Kidney epithelial cell (primary cell): ENCODE measurements at regions not wholly inside any gene's neighbourhood (a gene's known extent, or its start where the extent isn't known, plus 50 kb on each side); places are given as distances from the start of the nearest gene placed in this dataset.
"Not testable (repeated sequence)": the region's sequence is repeated elsewhere in the genome, so short reads cannot be mapped to it uniquely, and the experiment has no call there.

Source experiments
- DNase-seq: peaks from one replicate; pipeline ENCODE4 v3.0.0-alpha.2; 2010; ENCODE audit warnings: low read depth
- H3K27me3 ChIP-seq: 2 replicates; pipeline ENCODE4 v1.6.0; 2011; ENCODE audit warnings: low read length; ENCODE audit not compliant: control insufficient read depth, insufficient read depth
- H3K36me3 ChIP-seq: 2 replicates; pipeline ENCODE4 v1.5.1; 2011; ENCODE audit warnings: low read length; ENCODE audit not compliant: control insufficient read depth, insufficient read depth
- H3K4me3 ChIP-seq: 2 replicates; pipeline ENCODE4 v1.5.1; 2011; ENCODE audit warnings: low read depth, mild to moderate bottlenecking, control low read depth, low read length
- CTCF ChIP-seq: IDR thresholded peaks from 2 replicates; pipeline ENCODE4 v1.5.1; 2011; ENCODE audit warnings: mild to moderate bottlenecking, moderate library complexity, low read length, control low read depth, inconsistent platforms; ENCODE audit not compliant: insufficient read depth, poor library complexity, severe bottlenecking

DNA sequence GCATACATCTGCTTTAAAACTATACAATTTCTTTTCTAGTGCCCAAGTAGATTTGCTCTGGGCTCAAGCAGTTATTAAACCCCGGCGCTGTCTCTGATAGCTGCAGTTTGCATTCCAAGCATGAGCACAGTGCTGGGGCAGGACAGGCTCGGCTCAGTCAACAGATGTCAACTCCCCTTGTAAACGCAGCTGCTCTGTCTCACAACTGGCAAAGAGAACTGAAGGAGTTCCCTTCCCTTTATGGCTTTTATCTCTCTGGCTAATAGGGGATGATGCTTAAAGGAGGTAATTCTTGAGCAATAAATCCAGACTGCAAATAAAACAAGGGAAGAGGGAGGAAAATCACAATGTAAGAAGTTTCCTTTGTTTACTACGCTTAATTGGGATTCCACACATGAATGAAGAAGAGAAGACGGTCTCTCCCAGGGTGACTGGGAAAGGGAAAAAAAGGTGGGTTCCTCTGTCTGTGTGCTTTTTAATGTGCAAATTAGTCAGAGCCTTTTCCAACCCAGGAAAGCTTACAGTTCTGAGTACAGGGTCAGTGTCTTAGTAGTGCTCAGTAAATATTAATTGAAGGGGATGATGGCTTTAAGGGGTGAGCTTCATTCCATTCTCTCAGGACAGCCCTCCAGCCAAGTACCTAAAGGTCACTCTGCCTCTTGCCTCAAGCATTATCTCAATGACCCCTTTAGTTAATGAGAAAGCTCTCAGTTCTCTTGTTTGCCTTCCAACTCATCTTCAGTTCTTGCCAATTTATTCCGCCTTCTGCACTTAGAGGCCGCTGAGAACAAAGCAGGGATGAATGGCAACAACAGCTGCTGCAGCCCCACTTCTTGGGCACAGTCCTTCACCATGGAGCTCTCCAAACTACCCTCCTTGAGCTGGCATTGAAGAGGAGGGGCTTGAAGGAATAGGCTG is 155.7 kb upstream of the JADE1 start:
- no peak for TF ChIP-seq CTCF
- Histone ChIP-seq H3K27me3 (no peaks in the 10 kb centered on the region), H3K36me3 (no peaks in the 10 kb centered on the region), H3K4me3 (no peak overlapping the region)
- no peak for DNase-seq

GRCh38 chr4:128649575-128650205 is 159.8 kb upstream of the JADE1 start:
- Histone ChIP-seq H3K36me3 (no peaks in the 10 kb centered on the region), H3K27me3 (no peaks in the 10 kb centered on the region), H3K4me3 (no peak overlapping the region)
- peak; percentile 12 for DNase-seq
- TF ChIP-seq CTCF = no peak

- no peaks in the 10 kb centered on the region for H3K36me3 ChIP-seq
- no peaks in the 10 kb centered on the region for H3K27me3 ChIP-seq
- DNase-seq = no peak
- no peak overlapping the region for H3K4me3 ChIP-seq
- TF ChIP-seq CTCF = no peak
Measured at GRCh38 chr4:128649161-128649560, 160.3 kb upstream of the JADE1 start.

GRCh38 chr4:128648021-128648420 is 161.5 kb upstream of the JADE1 start:
- Histone ChIP-seq H3K27me3 (no peaks in the 10 kb centered on the region), H3K4me3 (no peak overlapping the region), H3K36me3 (no peaks in the 10 kb centered on the region)
- no peak for DNase-seq
- TF ChIP-seq CTCF = no peak

DNA sequence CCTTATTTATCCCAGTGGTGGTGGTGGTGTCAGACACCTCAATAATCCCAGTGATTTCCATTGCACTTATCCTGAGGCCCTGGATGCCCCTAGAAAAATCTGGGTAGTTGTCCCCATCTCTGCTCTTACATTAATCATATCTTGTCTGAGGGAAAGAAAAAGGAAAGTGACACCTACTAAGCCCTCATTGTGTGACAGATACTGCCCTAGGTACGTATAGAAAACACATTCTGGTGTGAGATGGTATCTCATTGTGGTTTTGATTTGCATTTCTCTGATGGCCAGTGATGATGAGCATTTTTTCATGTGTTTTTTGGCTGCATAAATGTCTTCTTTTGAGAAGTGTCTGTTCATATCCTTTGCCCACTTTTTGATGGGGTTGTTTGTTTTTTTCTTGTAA is 162.6 kb upstream of the JADE1 start:
- H3K36me3 ChIP-seq, H3K4me3 ChIP-seq, H3K27me3 ChIP-seq, DNase-seq: not testable (repeated sequence)

DNA sequence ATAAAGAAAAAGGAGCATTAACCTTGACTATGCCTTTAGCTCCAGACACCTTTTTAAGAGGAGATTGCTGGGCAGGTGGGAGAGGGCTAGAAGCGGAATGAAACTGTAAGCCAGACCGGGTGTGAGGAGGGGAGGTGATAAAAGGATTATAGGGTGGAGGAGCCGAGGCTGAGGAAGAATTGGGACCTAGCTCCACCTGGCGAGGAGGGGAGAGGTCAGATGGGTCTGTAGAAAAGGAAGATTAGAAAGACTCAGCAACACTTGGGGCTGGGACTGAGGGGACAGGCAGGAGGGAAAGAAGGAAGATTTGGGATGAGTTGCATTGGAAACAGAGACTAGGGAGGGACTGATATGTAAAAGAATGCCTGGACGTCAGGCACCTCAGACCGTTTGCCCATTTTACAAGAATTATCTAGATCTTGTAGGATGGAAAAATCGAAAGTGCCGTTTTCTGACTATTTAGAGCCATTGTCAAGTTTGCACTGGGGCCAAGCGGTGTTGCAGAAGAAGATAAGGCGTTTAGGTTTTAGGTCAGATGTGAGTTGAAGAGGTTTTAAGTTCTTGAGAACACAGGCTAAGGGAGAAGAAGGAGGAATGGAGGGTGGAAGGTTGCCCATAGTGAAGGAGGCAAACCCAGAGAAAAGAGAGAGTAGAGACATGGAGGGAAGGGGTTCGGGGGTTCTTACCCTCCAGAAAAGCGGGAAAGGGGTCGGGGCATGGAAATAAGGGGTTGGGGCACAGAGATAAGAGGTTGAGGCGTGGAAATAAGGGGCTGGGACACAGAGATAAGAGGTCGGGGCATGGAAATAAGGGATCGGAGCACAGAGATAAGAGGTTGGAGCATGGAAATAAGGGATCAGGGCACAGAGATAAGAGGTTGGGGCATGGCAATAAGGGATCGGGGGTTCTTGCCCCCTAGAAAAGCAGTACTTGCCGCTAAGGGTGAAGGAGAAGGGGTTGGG is 164.5 kb upstream of the JADE1 start:
- H3K4me3 ChIP-seq, H3K36me3 ChIP-seq, DNase-seq, H3K27me3 ChIP-seq: not testable (repeated sequence)

- H3K36me3 ChIP-seq, H3K27me3 ChIP-seq, H3K4me3 ChIP-seq, DNase-seq: not testable (repeated sequence)
Measured at GRCh38 chr4:128644107-128644506, 165.4 kb upstream of the JADE1 start.

DNA sequence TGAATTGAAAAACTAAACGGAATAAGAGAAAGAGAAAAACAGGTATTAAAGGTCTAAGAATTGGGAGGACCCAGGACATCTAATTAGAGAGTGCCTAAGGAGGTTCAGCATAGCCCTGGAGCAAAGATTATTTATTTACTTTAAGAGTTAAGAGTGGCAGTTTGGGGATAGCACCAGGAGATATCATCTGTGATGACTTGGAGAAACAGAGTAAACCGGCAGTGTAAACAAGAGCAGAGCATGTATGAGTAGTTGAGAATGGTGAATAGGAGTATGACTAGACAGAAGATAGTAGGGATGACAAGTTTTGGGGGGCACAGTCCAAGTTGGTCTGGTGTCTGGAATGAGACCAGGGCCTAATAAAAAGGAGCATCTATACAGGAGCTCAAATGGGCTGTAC is 167.9 kb upstream of the JADE1 start:
- H3K36me3 ChIP-seq, DNase-seq, H3K27me3 ChIP-seq, H3K4me3 ChIP-seq: not testable (repeated sequence)
